ENCODE measurements at regions not wholly inside any gene's neighbourhood (a gene's known extent, or its start where the extent isn't known, plus 50 kb on each side); places are given as distances from the start of the nearest gene placed in this dataset.

GRCh38 chr2:129716781-129717559, 262.5 kb upstream of the RAB6C start:
- no peak for TF ChIP-seq CTCF (IDR thresholded peaks at IDR 0.05; ENCODE audit: insufficient read depth, low read length)
- TF ChIP-seq GABPA (IDR thresholded peaks at IDR 0.05; ENCODE audit: low read depth), result no peak
- TF ChIP-seq POLR2AphosphoS5 (IDR thresholded peaks at IDR 0.05; ENCODE audit: low read depth), result no peak
- no peak for TF ChIP-seq REST (IDR thresholded peaks at IDR 0.05; ENCODE audit: insufficient replicate concordance, low read depth)
- TF ChIP-seq SPI1 (IDR thresholded peaks at IDR 0.05; ENCODE audit: borderline replicate concordance, low read depth), result no peak

All from HL-60 (cell line).